ENCODE measurements at regions not wholly inside any gene's neighbourhood (a gene's known extent, or its start where the extent isn't known, plus 50 kb on each side); places are given as distances from the start of the nearest gene placed in this dataset.

- TF ChIP-seq POLR2A (IDR thresholded peaks at IDR 0.05): no peak
- TF ChIP-seq CTCF (IDR thresholded peaks at IDR 0.05): no peak
- no peak for TF ChIP-seq POLR2AphosphoS5 (IDR thresholded peaks at IDR 0.05)
Observed at GRCh38 chr7:8922726-8923125, 489.3 kb downstream of the NXPH1 start.
